ENCODE measurements at regions not wholly inside any gene's neighbourhood (a gene's known extent, or its start where the extent isn't known, plus 50 kb on each side); places are given as distances from the start of the nearest gene placed in this dataset.

- DNase-seq = no peak
These were observed 129.1 kb upstream of the NCAM1 start for GRCh38 chr11:112831969-112832766.

GRCh38 chr11:112834277-112834755 is 126.9 kb upstream of the NCAM1 start:
- DNase-seq = no peak

- no peak for DNase-seq
These were observed 125.5 kb upstream of the NCAM1 start for GRCh38 chr11:112835591-112836255.

DNA sequence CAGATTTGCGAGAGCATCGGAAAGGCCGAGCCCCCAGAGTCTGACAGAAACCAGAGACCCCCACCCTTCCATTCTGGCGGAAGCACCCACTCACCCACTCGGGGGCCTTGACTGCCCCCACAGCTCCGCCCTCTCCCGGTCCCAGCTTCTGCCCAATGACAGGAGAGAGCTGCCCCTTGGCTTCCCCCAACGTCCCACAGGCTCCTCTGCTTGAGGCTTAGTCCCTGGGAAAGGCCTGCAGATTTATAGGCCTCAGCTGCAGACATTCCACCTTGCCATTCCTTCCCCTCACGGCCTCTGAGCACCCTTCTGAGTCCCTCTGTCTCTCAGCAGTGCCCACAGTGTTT is 125.0 kb upstream of the NCAM1 start:
- DNase-seq = no peak

DNA sequence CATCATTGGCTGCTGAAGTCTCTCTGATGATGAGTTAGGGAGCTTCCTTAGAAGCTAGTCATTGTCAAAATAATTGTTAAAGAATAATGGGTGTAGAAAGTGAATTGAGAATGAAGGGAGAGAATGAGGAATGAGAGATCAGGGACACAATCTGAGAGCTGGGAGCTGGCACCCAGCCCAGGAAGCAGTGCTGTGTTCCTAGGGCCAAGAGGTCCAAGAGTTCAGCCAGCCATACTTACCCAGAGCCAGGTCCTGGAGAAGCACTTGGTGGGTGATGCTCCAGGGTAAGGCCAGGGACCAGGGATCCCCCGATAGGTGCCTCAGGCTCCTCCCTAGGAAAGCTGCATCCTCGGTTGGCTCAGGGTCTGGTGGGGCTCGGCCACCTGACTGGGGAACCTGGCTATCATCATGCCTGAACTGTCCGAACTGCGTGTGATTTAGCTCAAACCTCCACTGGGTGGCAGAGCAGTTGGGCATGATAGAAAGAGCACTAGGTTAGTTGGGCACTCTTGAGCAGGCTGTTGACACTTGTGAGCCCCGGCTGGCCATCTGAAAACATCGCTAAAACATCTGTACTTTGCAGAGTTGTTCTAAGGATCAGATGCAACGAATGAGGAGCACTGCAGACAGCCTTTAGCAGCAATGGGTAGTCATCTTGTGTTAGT is 123.9 kb upstream of the NCAM1 start:
- DNase-seq = no peak

GRCh38 chr11:112839051-112839450 is 122.2 kb upstream of the NCAM1 start:
- DNase-seq = no peak

DNA sequence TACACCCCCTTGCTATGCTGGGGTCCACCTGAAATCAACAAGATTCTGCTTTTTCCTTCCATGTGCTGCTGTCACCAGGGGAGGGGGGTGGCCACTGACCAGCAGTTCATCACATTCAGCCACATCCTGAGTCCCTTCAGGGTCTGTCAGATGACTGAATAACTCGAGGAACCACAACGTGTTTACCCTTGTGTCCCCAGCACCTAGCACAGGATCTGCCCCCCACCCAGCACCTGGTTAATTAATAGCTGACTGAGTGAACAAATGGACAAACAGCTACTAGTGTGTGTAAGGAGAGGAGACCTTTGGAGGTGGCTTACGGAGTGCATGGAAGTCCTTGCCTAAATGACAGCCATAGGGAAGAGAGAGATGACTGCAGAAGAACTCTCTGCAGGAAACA is 119.5 kb upstream of the NCAM1 start:
- DNase-seq = no peak

- no peak for DNase-seq
These were observed 119.1 kb upstream of the NCAM1 start for GRCh38 chr11:112842151-112842550.

DNA sequence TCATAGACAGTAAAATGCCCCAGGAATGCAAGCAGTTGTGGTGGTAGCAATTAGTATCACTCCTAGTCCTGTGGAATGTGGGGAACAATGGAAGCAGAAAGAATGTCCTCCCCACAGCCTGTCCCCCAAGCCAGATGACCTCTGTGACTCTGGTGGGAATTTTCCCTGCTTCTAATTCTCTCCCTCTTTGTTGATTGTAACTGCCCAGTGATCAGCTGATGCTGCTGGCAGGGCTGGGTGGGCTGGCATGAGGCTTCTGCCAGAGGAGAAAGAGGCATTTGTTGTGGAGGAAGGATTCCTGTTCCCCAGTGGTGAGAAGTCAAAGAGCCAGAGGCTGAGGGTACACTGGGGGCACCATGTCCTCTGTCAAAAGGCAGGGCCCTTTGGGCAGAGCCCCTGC is 116.7 kb upstream of the NCAM1 start:
- no peak for DNase-seq

GRCh38 chr11:112847568-112847967 is 113.7 kb upstream of the NCAM1 start:
- no peak for DNase-seq

DNA sequence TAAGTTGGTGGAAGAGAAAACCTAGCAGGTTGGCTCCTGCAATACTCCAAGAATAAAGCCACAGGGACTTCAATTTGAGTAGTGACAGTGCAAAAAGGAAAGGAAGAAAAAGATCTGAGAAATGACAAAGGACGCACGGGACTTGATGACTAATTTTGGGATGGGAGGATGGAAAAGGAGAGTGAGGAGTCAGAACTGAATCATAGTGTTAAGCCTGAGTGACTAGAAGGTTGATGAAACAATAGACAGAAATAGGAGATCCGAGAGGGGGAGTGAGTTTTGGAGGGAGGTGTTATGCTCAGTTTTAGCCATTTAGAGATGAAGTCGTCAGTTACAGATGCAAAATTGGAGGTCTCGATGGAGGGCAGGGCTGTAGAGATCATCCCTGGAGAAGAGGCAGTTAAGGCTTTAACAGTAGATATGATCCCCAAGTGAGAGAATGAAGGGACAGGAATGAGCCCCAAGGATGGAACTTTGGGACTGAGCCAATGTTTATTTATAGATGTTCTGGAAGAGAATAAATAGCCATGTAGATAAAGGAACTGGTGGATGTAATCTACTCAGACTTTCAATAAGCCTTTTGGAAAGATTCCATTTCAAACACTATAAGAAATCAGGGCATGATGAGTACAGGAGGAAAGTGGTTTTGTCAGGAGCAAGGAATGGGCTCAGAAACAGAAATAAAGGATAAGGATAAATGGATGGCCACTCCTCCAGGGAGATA is 108.9 kb upstream of the NCAM1 start:
- no peak for DNase-seq

GRCh38 chr11:112856133-112856532 is 105.1 kb upstream of the NCAM1 start:
- no peak for DNase-seq

DNA sequence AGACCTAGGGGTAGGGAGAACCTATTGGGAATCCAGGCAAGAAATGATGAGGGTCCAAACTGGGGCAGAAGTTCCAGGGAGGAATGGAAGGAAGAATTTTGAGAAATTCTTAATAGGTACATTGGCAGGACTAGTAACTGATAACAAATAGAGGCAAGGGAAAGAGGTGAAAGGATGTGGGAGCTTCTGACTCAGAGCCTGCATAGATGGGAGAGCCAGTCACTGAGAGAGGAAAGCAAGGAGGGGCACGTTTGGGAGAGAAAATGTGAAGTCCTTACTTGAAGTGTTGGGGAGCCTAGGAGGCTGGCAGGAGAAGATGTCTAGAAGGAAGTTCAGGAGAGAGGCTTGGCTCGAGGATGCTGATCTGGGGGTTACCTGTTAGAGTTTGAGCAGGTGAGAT is 104.6 kb upstream of the NCAM1 start:
- no peak for DNase-seq

DNA sequence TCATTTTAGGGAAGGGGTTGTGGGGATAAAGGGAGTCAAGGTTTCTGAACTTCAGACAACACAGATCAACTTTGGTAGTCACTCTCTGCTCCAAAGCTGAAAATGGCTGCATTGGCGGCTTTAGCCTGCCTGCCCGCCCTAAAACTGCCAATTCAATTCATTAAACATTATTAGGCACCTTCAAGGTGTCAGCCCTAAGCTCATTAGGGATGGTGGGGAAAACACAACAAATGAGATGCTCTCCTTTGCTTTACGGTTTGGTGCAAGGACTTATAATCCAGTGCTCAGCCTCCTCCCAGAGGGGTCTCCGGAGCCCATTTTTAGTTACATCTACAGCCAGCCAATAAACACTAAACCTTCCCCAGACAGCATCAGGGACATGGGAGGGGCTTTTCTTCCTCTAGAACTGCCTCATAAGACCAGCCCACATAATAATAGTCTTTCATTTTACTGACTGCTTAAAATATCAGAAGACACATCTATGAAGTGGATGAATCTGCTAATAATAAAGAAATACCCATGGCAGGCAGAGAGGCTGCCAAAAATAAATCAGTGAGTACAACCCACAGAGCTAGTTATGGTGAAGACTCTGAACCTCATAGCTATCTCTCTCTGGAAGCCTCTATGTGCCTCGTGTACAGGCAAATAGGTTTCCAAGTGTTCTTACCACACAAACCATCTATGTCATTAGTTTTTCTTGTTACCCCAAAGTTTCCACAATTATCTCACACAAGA is 102.8 kb upstream of the NCAM1 start:
- DNase-seq = no peak

GRCh38 chr11:112859787-112860186 is 101.4 kb upstream of the NCAM1 start:
- no peak for DNase-seq

- no peak for DNase-seq
These were observed 99.9 kb upstream of the NCAM1 start for GRCh38 chr11:112861356-112861755.

DNA sequence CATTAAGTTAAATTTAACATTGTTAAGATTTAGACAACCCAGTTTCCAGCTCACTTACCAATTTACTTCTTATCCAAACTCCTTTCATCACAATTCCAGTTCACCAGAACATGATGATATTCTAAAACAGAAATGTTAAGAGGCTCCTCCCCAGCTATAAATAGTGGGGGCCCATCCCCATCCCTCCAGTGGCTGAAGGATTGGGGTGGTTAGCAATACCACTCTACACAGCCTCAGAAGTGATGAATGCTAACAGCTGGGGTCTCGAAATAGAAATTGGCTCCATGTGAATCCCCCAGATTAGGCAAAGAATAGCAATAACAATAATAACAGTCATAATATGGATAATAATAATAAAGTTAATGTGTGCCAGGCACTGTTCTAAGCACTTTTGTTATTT is 97.9 kb upstream of the NCAM1 start:
- DNase-seq = no peak

DNA sequence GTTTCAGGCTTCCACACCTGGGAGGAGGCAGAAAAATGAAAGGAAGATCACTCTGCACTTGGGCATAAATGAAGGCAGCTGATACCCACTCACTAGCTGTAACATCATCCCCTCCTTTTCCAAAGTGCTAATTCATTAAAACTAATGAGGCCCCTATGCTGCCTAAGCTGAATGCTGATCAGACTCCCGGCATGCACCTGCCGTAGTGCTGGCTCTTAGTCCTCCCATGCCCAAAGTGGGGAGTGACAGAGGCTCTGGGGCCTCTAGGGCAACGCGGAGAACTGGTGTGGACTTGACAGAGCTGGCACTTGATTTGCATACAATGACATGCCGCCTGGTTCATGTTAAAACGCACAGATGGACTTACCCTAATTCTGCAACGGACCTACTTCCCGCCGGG is 96.5 kb upstream of the NCAM1 start:
- no peak for DNase-seq

DNA sequence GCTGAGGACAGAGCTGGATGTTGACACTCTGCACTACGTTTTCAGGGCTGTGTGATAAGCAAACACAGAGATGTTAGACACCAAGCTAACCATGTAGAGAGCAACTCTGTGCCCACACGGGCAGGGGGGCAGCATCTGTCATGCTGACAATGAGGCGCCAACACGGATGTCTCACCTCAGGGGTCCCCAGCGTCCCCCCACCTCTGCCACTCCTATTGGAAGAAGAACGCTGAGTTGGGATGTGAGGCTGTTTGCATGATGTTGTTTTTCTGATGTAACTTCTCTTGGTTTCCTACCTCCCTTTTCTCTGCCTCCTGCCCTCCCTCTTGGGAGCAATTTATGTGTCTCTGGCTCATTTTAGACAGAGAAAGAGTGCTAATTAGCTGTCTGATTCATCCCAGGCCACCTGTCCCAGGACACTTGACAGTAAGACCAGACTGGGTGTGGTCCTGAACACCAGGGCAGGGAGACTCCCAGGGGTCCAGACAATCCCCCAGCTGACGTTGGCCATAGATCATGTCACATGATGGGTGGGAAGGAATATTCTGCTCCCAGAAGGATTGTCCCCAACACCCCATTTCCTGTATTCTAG is 89.2 kb upstream of the NCAM1 start:
- DNase-seq = no peak

GRCh38 chr11:112874980-112875379 is 86.2 kb upstream of the NCAM1 start:
- no peak for DNase-seq

GRCh38 chr11:112877581-112877980 is 83.6 kb upstream of the NCAM1 start:
- DNase-seq = no peak

- DNase-seq = no peak
These were observed 83.1 kb upstream of the NCAM1 start for GRCh38 chr11:112878033-112878601.
